ENCODE measurements at regions not wholly inside any gene's neighbourhood (a gene's known extent, or its start where the extent isn't known, plus 50 kb on each side); places are given as distances from the start of the nearest gene placed in this dataset.

- ATAC-seq (no peak), DNase-seq (no peak)
- intact Hi-C loops (cut with micrococcal nuclease) = no loop called here
Observed at GRCh38 chr7:1317646-1318045, 85.0 kb downstream of the UNCX start.

DNA sequence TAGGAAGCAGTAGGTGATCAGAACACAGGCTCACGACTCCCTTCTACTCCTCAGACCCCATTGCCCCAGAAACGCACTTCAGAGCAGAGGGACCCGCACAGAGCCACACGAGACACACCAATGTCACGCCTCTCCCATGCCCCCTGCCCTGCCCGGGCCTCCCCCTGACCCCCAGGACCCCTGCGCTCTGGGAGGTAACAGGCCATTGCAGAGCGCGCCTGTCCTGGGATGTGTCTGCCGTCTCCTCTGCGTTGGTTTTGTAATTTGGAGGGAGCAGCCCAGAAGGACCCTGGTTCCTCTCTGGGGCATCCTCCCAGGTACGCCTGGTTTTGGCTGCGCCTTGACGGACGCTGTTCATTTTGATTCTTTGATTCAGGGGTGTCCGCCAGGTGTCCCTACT, 85.4 kb downstream of the UNCX start:
- no peak for DNase-seq
- ATAC-seq = no peak
- intact Hi-C loops (cut with micrococcal nuclease) = no loop called here

DNA sequence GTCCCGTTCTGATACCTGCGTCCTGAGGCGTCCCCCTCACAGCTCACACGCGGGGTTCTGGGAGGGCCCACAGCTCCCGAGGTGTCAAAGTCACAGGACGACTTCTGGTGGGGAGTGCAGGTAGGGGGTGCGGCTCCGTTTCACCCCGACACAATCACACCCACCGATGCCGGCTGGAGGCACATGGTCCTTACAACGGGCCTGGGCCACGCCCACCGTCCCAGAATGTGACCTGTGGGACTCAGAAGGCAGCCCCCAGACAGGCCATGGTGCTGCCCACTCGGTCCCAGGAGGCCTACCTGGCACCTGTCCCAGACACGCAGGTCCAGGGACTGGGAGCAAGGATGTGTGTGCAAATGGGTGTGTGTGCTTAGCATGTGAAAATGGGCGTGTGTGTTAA, 86.0 kb downstream of the UNCX start:
- ATAC-seq (no peak), DNase-seq (no peak)
- intact Hi-C loops (cut with micrococcal nuclease) = no loop called here

DNA sequence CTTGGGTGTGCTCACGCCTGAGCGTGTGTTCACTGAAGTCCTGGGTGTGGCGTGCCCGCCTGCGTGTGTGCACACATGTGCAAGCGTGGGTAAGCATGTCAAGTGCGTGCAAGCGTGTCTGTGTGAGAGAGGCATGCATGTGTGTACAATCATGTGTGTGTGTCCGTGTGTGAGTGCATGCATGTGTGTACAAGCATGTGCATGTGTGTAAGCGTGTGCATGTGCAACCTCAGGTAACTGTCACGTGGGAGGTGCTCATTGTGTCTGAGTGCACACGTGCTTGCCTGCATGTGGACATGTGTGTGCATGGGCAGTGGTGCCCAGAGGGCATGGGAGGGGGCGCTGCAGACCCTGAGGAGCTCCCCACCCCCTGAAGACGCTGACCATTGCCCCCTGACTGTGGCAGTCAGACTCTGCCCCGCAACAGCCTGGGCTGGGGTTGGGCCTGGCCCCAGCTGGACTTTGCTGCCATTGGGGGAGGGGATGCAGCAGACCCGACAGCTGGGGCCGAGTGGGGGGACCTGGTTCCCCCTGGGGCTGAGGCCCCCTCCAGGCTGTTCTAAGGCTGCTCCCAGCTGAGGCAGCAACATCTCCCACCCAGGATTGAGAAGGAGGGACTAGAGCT, 88.1 kb downstream of the UNCX start:
- intact Hi-C loops (cut with micrococcal nuclease) = no loop called here
- ATAC-seq = no peak
- DNase-seq = no peak

GRCh38 chr7:1321411-1322239, 89.0 kb downstream of the UNCX start:
- ATAC-seq = no peak
- intact Hi-C loops (cut with micrococcal nuclease) = no loop called here
- DNase-seq = no peak

- intact Hi-C loops (cut with micrococcal nuclease) = no loop called here
- ATAC-seq (no peak), DNase-seq (no peak)
Observed at GRCh38 chr7:1322240-1323110, 89.8 kb downstream of the UNCX start.

DNA sequence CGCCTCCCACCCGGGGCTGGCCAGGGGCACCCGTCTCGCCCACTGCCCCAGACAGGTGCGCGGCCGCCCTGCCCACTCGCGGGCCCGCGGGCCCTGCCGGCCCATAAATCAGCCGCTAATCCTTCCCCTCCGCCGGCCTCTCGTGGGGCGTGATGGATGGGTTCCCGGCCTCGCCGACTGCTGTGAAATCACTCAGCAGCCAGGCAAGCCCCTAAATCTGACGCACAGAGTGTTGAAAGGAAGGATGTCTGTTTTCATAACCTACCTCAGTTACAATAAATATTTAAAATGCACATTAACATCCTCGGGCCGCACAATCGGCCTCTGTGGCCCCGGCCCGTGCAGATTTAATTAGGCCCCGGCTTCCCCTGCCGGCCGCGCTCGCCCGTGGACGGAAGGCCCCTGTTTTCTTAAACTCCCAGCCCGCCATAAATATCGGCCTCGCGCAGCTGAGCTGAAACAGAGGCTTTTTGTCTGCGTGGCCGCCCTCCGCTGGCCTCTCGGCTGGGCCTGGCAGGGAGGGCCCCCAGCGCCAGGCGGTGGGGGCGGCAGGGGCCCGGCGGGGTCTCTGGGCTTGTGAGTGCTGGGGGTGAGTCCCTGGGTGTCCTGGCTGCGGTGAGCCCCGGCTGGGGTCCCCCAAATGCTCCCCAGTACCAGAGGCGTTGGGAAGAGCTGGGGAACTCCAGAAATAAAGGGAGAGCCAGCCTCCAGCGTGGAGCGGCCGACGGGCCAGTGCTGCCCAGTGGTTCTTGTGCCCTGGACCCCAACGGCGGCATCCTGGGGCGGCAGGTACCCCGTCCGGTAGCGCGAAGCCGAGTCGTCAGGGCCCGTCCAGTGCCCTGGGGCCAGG, 90.7 kb downstream of the UNCX start:
- intact Hi-C loops (cut with micrococcal nuclease) = no loop called here
- ATAC-seq (no peak), DNase-seq (no peak)

DNA sequence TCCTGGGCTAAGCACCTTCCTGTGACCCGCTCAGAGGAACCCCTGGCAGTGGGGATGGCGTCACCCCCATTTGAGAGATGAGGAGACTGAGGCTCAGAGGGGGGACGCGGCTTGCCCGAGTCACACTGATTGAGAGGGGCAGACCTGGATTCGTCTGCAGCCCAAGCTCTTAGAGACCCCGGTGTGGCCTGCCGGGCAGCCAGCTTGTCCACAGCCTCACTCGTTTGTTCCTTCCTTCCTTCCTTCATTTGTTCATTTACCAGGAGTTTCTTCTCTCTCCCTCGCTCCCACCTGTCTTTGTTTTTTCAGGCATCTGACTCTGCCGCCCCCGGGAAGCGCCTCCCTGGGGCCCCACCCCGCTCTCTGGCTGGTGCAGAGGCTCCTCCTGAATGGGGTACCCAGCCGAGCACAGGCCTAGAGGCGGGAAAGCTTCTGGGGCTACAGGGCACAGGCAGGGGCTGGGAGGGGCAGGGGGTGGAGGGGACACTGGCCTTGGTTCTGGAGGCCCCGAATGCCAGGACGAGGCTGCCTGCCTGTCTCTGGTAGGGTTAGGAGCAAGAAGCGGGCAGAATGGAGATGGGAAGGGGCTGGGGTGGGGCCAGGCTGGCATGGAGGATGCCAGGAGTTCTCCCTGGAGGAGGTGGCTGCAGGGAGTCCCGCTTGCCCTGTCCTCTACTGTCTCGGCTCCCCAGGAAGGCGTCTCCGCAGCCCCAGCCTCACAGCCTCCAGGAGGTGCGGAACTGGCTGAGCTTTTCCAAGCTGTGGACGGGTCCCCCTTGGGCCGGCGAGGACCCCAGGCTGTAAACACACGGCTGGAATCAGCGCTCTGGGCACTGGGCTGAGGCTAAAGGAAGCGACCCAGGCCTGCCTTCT, 91.6 kb downstream of the UNCX start:
- intact Hi-C loops (cut with micrococcal nuclease) = no loop called here
- no peak for ATAC-seq
- DNase-seq = no peak

DNA sequence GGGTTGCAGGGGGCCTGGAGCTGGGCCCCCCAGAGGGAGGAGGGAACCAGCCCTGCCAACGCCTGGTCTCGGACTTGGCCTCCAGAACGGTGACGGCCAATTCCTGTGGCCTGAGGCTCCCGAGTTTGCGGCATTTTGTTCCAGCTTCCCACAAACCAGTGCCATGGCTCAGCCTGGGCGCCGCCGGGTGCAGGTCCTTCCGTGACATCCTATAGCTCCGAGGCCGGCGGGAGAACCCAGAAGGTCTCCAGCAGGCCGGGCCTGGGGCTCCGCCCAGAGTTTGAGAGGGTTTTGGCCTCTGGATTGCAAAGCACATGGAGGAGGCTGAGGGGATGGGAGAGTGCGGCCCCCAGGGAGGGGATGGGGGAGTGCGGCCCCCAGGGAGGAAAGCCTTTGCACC, 92.6 kb downstream of the UNCX start:
- ATAC-seq (no peak), DNase-seq (no peak)
- intact Hi-C loops (cut with micrococcal nuclease) = no loop called here

DNA sequence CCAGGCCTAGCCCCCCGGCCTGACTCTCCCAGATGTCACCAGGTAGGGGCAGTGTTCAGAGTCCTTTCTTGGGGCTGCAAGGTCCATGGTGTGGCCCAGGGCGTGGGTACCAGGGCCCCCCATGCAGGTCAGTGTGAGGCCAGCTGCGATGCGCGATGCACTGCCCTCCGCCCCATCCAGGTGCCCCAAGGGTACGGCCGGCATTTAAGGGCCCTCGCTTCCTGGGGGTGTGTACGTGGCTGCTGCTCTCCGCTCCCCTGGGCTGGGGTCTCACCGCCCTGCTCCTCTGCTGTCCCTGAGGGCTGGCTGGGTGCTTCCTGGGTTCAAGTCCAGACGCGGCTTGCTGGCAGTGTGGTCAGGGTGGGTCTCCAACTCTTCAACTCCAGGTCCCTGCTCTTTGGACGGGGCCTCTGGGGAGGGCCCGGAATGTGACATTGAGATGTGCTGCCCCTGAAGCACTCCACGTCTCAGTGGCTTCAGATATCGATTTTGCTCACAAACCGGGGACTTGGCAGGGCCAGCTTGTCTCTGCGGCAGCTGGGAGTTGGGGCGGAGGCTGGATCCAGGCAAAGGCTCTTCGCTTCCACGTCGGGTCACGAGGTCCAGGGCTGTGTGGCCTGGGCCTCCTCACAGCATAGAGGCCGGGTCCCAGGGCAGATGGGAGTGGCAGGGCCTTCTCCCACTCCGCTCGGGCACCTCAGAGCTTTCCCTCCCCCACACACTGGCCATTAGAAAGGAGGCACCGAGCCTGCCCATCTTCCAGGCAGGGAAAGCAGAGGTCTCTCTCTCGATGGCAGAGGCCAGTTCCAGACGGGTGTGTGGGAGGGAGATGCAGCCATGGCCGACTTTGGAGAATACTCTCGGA, 93.2 kb downstream of the UNCX start:
- no peak for DNase-seq
- intact Hi-C loops (cut with micrococcal nuclease) = no loop called here
- ATAC-seq = no peak

DNA sequence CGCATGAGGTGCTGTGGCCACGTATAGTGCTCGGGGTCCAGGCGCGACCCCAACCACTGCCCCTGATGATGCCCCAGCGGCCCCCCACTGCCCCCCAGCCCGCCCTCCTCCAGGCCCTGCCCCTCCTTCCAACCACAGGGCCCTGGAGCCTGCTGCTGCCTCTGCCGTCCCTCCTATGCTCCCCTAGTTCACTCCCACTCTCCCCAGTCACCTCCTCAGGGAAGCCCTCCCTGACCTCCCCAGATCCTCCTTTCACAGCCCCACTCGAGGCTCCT, 93.8 kb downstream of the UNCX start:
- no peak for DNase-seq
- intact Hi-C loops (cut with micrococcal nuclease) = no loop called here
- ATAC-seq = no peak

DNA sequence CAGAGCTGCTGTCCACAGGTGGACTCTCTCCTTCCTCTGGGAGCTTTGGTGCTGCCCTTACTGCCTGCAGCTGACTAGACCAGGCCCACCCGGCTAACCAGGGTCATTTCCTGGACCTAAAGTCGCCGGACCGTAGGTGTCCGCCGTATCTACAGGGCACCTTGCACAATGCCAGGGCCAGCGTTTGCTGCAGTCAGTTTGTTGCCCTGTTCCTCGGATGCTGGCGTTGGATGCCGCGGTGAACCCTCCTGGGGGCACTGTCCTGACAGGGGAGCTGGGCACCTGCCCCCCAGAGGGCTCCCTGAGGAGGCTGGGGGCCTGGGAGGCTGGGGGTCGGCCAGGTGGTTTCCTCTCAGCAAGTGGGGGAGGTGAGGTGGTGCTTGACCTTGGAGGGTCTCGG, 96.6 kb downstream of the UNCX start:
- DNase-seq (no peak), ATAC-seq (no peak)
- intact Hi-C loops (cut with micrococcal nuclease) = no loop called here

DNA sequence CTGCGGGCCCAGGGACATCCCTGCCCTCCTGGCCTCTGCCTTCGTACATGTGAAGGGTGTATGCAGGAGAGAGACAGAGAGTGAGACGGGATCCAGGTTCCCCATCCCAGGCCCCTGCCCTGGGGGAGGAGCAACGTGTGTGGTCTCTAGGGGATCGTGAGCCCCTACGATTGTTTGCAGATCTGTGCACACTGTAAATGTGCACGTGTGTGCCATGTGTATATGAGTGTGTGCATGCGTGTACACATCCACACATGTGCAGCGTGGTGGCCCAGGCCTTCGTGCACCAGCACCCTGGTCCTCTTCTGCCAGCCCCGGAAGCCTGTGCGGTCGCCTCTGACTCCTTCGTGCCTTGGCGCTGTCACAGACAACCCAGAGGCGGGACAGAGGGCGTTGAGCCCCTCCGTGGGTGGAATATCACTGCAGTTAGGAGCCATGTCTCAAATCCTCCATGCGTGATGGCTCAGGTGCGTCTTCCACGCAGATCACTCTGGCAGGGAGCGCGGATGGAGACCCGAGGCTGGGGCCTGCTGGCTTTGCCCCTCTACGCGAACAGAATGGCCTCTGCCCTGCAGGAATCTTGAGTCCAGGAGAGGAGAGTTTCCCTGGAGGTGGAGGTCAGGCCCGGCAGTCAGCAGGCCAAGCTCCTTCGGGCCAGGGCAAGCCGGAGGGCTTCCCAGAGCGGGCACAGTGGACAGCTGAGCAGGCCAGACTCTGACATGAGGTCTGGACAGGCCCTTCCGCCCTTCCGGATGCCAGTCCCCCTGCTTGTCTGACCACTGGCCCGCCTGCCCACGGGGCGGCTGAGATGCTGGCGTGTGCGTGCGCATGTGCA, 97.5 kb downstream of the UNCX start:
- DNase-seq (no peak), ATAC-seq (no peak)
- intact Hi-C loops (cut with micrococcal nuclease) = no loop called here

DNA sequence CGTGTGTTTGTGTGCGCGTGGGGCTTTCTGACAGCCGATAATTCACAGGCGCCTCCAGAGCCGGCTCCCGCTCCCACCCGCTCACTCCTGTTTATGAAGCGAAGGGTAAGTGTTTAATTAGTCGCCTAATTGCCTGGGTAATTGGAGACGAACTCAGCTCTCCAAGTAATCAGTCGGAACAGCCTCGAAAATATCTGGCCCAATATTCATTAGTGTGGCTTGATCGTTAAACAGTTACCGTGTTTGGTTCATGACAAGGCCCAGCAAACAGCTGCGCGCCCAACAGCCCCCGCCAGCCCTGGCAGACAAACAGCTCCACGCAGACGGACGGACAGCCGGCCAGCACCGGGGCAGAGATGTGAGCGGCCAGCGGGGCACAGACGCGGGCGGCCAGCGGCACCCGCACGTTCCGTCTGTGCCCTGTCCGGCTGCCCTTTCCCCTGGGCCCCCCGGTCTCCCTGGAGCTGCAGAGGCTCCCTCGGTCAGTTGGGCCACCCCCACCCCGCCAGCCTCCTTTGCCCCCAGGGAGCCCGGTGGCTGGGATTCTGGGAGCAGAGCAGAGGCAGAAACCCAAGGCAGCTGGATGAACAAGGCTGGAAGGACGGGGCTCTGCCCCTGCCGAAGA, 98.2 kb downstream of the UNCX start:
- intact Hi-C loops (cut with micrococcal nuclease) = no loop called here
- DNase-seq = no peak

DNA sequence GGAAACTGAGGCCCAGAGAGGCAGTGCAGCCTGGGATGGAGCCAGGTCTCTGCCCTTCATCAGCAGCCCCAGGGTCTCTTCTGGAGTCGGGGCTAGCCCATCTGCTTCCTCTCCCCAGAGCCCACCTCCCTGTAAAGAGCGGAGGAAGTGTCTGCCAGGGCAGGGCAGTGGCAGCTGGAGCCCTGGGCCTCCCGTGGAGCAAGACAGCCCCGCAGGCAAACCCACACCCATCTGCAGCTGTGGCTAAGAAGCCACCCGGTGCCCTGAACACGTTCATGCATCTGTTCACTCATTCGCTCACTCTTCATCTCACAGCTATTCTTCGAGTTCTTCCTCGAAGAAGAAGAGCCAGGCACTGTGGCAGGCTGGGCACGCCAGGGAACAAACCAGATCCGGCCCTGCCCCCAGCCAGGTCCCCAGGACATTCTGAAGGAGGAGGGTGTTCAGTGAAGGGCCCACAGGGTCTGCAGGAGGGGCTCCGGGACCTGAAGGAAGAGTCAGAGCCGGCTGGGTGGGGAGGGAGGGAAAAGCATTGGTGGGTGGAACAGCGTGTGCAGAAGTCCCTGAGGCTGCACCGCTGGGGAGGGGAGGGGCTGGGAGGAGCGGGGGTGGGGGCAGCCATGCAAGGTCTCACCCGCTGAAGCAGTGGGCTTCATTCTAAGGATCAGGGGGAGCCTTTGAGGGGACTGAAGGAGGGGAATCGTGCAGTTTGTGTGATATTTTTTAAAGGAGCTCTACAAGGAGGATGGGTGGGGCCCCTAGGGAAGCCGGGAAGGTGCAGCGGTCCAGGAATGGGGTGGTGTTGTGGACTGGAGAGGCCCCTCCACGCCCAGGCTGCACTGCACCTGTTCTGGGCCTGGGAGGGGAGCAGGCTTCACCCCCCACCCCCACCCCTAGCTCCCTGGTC, 99.1 kb downstream of the UNCX start:
- intact Hi-C loops (cut with micrococcal nuclease) = no loop called here
- ATAC-seq (no peak), DNase-seq (no peak)

More for the DNA sequence above, 98.2 kb downstream of the UNCX start:
- ATAC-seq = no peak
